ENCODE measurements at regions not wholly inside any gene's neighbourhood (a gene's known extent, or its start where the extent isn't known, plus 50 kb on each side); places are given as distances from the start of the nearest gene placed in this dataset.

DNA sequence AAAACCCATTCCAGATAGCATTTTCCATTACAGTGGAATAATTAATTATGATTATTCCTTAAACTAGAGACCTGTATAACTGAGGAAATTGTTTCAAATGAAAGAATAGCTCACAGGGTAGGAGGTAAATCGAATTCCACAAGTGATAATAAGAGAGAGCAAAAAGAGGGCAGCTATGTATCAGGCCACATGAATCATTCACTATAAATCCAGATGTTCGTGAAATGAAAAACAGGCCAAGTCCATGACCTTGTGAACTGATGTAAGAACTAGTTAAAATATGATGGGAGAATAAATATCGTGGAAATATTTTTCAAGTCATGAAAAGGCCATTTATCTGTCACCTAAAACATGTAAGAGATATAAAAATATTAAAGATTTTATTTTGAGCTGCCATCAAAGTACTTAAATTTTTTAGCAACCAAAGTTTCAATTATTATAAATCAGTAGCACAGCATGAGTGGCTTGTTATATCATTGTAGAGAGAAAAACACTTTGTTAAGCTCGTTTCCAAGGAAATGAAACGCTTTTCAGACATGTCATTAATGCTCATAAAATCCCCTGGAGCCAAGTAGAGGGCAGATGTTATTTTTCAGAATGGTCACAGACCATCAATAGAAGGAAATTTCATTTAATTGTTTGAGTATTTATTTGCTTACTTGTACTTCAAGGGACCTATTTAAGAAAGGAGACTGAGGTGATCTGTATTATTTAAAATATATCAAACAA lies 120.6 kb upstream of the CDKN3 start:
- 80 to 100% methylated on average over 1 to 3 of the region's 5 CpGs for WGBS, 2 experiments (ENCODE audit: insufficient coverage in 2 of 2)
- Histone ChIP-seq H3K27ac (ENCODE audit: low read depth, low read length, severe bottlenecking) (no peak overlapping the region), H3K4me1 (ENCODE audit: control insufficient read depth, insufficient read depth, low read length, poor library complexity, severe bottlenecking) (peaks cover 4% of the 10 kb centered on the region), H3K4me3 (ENCODE audit: extremely low read depth, insufficient read depth, low read length, poor library complexity, severe bottlenecking) (no peak overlapping the region), H3K36me3 (ENCODE audit: control insufficient read depth, insufficient read depth, low read length) (no peaks in the 10 kb centered on the region), H3K9me3 (ENCODE audit: control insufficient read depth, low read length) (no peaks in the 10 kb centered on the region)

GRCh38 chr14:54278087-54278486 lies 118.7 kb upstream of the CDKN3 start:
- Histone ChIP-seq H3K36me3 (ENCODE audit: control insufficient read depth, insufficient read depth, low read length) (no peaks in the 10 kb centered on the region), H3K27ac (ENCODE audit: low read depth, low read length, severe bottlenecking) (no peak overlapping the region), H3K9me3 (ENCODE audit: control insufficient read depth, low read length) (peaks cover 5% of the 10 kb centered on the region), H3K4me3 (ENCODE audit: extremely low read depth, insufficient read depth, low read length, poor library complexity, severe bottlenecking) (no peak overlapping the region), H3K4me1 (ENCODE audit: control insufficient read depth, insufficient read depth, low read length, poor library complexity, severe bottlenecking) (peaks cover 4% of the 10 kb centered on the region)
- WGBS, 2 experiments (ENCODE audit: insufficient coverage in 2 of 2), result 80% methylated on average over 2 of the region's 2 CpGs; no CpG with 5 or more reads in 1 of the 2 experiments

GRCh38 chr14:54278665-54279295 lies 118.0 kb upstream of the CDKN3 start:
- H3K4me3 ChIP-seq (ENCODE audit: extremely low read depth, insufficient read depth, low read length, poor library complexity, severe bottlenecking), result no peak overlapping the region
- WGBS, 2 experiments (ENCODE audit: insufficient coverage in 2 of 2), result 86 to 89% methylated on average over 5 to 6 of the region's 7 CpGs
- H3K9me3 ChIP-seq (ENCODE audit: control insufficient read depth, low read length), result peaks cover 5% of the 10 kb centered on the region
- H3K4me1 ChIP-seq (ENCODE audit: control insufficient read depth, insufficient read depth, low read length, poor library complexity, severe bottlenecking), result peaks cover 4% of the 10 kb centered on the region
- no peak overlapping the region for H3K27ac ChIP-seq (ENCODE audit: low read depth, low read length, severe bottlenecking)
- no peaks in the 10 kb centered on the region for H3K36me3 ChIP-seq (ENCODE audit: control insufficient read depth, insufficient read depth, low read length)

GRCh38 chr14:54282849-54283248 lies 114.0 kb upstream of the CDKN3 start:
- 87 to 88% methylated on average over 2 of the region's 2 CpGs for WGBS, 2 experiments (ENCODE audit: insufficient coverage in 2 of 2)

GRCh38 chr14:54285030-54285429 lies 111.8 kb upstream of the CDKN3 start:
- Histone ChIP-seq H3K4me1 (ENCODE audit: control insufficient read depth, insufficient read depth, low read length, poor library complexity, severe bottlenecking) (peaks cover under 1% of the 10 kb centered on the region), H3K9me3 (ENCODE audit: control insufficient read depth, low read length) (peaks cover 5% of the 10 kb centered on the region), H3K4me3 (ENCODE audit: extremely low read depth, insufficient read depth, low read length, poor library complexity, severe bottlenecking) (no peak overlapping the region), H3K36me3 (ENCODE audit: control insufficient read depth, insufficient read depth, low read length) (no peaks in the 10 kb centered on the region), H3K27ac (ENCODE audit: low read depth, low read length, severe bottlenecking) (no peak overlapping the region)
- 92 to 97% methylated on average over 5 to 6 of the region's 6 CpGs for WGBS, 2 experiments (ENCODE audit: insufficient coverage in 2 of 2)

More at GRCh38 chr14:54282849-54283248, 114.0 kb upstream of the CDKN3 start:
- Histone ChIP-seq H3K36me3 (ENCODE audit: control insufficient read depth, insufficient read depth, low read length) (no peaks in the 10 kb centered on the region), H3K4me1 (ENCODE audit: control insufficient read depth, insufficient read depth, low read length, poor library complexity, severe bottlenecking) (peaks cover 4% of the 10 kb centered on the region), H3K9me3 (ENCODE audit: control insufficient read depth, low read length) (peaks cover 5% of the 10 kb centered on the region), H3K4me3 (ENCODE audit: extremely low read depth, insufficient read depth, low read length, poor library complexity, severe bottlenecking) (no peak overlapping the region), H3K27ac (ENCODE audit: low read depth, low read length, severe bottlenecking) (no peak overlapping the region)

DNA sequence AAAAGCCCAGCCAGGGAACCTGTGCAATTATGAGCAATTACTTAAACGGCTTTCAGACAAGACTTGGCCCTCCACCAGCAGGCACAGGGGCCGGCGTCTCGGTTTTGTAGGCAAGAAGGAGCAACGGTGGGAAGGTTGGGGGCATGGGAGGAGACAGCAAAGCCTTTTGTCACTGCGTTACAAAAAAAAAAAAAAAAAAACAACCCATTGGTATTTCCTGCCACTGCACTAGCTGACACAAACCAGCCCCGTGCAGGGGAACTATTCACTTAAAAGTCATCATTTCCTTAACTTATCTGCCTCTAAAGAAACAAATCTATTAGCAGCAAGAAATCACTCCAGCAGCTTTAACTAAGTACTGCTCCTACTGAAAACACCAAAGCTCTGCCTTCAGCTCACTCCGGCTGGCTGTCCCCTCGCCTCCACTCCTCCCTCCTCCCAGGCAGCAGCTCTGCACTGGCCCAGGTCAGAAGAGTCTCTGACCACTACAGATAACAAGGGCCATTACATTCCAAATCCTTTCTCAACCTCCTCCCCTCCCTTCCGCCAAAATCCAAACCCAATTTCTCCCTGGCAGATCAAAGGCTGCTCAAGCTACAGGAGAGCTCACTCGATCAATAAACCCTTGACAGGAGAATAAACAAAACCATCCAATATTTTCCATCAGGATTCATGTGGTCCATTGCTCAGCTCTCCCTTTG lies 105.2 kb upstream of the CDKN3 start:
- Histone ChIP-seq H3K36me3 (ENCODE audit: control insufficient read depth, insufficient read depth, low read length) (no peaks in the 10 kb centered on the region), H3K27ac (ENCODE audit: low read depth, low read length, severe bottlenecking) (peak overlapping the region; percentile 96), H3K4me3 (ENCODE audit: extremely low read depth, insufficient read depth, low read length, poor library complexity, severe bottlenecking) (no peak overlapping the region), H3K9me3 (ENCODE audit: control insufficient read depth, low read length) (peaks cover 8% of the 10 kb centered on the region), H3K4me1 (ENCODE audit: control insufficient read depth, insufficient read depth, low read length, poor library complexity, severe bottlenecking) (peaks cover 25% of the 10 kb centered on the region)
- WGBS, 2 experiments (ENCODE audit: insufficient coverage in 2 of 2), result 5% methylated on average over 4 of the region's 11 CpGs

- Histone ChIP-seq H3K9me3 (ENCODE audit: control insufficient read depth, low read length) (peaks cover 8% of the 10 kb centered on the region), H3K27ac (ENCODE audit: low read depth, low read length, severe bottlenecking) (no peak overlapping the region), H3K4me1 (ENCODE audit: control insufficient read depth, insufficient read depth, low read length, poor library complexity, severe bottlenecking) (peaks cover 25% of the 10 kb centered on the region), H3K4me3 (ENCODE audit: extremely low read depth, insufficient read depth, low read length, poor library complexity, severe bottlenecking) (no peak overlapping the region), H3K36me3 (ENCODE audit: control insufficient read depth, insufficient read depth, low read length) (no peaks in the 10 kb centered on the region)
- 86 to 100% methylated on average over 2 of the region's 3 CpGs for WGBS, 2 experiments (ENCODE audit: insufficient coverage in 2 of 2)
Observed at GRCh38 chr14:54294802-54295201, 102.0 kb upstream of the CDKN3 start.

DNA sequence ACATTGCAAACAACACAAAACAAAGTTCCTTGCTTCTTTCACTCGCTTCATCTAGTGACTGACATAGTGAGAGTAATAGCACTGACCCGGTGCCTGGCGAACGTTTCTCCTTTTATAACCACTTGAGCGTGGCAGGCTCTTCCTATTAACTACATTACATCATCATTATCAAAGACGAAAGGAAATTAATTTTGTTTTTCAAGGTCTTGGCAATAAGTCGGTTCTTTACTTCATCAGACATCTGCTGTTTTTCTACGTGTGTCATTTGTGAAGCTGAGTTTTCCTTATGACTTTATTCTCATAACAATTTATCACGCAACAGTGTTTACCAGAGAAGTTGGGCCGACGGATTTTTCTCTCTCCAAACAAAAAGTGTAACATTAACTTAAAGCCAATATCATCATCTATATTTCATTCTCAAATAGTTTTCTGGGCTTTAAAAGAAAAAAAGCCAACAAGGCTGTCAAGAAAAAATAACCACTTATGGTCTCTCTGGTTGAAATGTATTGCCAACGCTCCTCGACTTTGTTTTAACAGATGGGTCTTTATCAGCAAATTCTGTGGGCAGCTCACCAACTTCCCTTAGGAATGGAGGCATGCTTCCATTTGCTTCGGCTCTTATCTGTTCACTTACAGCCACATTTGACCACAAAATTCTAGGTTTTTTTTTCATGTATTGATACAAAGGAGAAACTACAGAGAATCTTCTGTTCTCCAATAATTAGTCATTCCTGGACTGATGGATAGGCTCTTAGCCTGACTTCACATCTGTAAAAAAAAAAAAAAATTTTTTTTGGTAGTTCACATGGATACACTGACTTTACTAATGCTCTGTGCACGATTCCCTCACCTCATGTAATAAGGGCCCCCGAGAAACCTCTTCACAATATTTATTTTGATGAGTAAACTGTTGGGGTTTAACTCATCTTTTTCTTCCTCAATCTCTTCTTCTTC lies 97.1 kb upstream of the CDKN3 start:
- peak overlapping the region; percentile 36 for H3K27ac ChIP-seq (ENCODE audit: low read depth, low read length, severe bottlenecking)
- WGBS, 2 experiments (ENCODE audit: insufficient coverage in 2 of 2), result 86 to 90% methylated on average over 10 to 11 of the region's 16 CpGs
- H3K4me3 ChIP-seq (ENCODE audit: extremely low read depth, insufficient read depth, low read length, poor library complexity, severe bottlenecking), result no peak overlapping the region
- peaks cover 13% of the 10 kb centered on the region for H3K4me1 ChIP-seq (ENCODE audit: control insufficient read depth, insufficient read depth, low read length, poor library complexity, severe bottlenecking)
- peaks cover 4% of the 10 kb centered on the region for H3K9me3 ChIP-seq (ENCODE audit: control insufficient read depth, low read length)
- H3K36me3 ChIP-seq (ENCODE audit: control insufficient read depth, insufficient read depth, low read length), result no peaks in the 10 kb centered on the region

DNA sequence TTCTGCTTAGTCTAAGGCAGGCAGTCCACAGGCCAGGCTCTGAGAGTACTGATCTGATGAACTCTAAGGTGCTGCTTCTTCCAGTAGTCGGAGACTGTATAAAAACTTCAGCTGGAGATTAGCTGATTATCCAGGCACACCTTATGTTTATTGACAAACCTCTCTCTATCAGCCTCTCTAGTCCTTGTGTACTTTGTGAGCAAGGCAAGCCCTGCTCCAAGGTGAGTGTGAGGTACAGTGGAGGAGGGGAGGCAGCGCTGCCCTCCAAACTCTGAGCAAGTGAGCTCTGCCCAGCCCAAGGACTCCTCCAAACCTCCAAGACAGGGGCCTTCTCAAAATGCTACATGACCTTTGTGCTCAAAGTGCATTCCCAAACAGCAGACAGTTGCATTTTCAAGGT lies 95.9 kb upstream of the CDKN3 start:
- WGBS, 2 experiments (ENCODE audit: insufficient coverage in 2 of 2), result 86 to 100% methylated on average over 1 of the region's 2 CpGs

GRCh38 chr14:54301359-54301758 lies 95.4 kb upstream of the CDKN3 start:
- WGBS, 2 experiments (ENCODE audit: insufficient coverage in 2 of 2), result 75 to 91% methylated on average over 3 to 7 of the region's 7 CpGs
- peaks cover 13% of the 10 kb centered on the region for H3K4me1 ChIP-seq (ENCODE audit: control insufficient read depth, insufficient read depth, low read length, poor library complexity, severe bottlenecking)
- H3K36me3 ChIP-seq (ENCODE audit: control insufficient read depth, insufficient read depth, low read length), result no peaks in the 10 kb centered on the region
- no peak overlapping the region for H3K27ac ChIP-seq (ENCODE audit: low read depth, low read length, severe bottlenecking)
- no peak overlapping the region for H3K4me3 ChIP-seq (ENCODE audit: extremely low read depth, insufficient read depth, low read length, poor library complexity, severe bottlenecking)
- no peaks in the 10 kb centered on the region for H3K9me3 ChIP-seq (ENCODE audit: control insufficient read depth, low read length)

More for the DNA sequence above, 95.9 kb upstream of the CDKN3 start:
- peaks cover 13% of the 10 kb centered on the region for H3K4me1 ChIP-seq (ENCODE audit: control insufficient read depth, insufficient read depth, low read length, poor library complexity, severe bottlenecking)
- no peak overlapping the region for H3K4me3 ChIP-seq (ENCODE audit: extremely low read depth, insufficient read depth, low read length, poor library complexity, severe bottlenecking)
- H3K36me3 ChIP-seq (ENCODE audit: control insufficient read depth, insufficient read depth, low read length), result no peaks in the 10 kb centered on the region
- no peak overlapping the region for H3K27ac ChIP-seq (ENCODE audit: low read depth, low read length, severe bottlenecking)
- no peaks in the 10 kb centered on the region for H3K9me3 ChIP-seq (ENCODE audit: control insufficient read depth, low read length)
